Chondrocyte (in vitro differentiated cells): ENCODE measurements at regions not wholly inside any gene's neighbourhood (a gene's known extent, or its start where the extent isn't known, plus 50 kb on each side); places are given as distances from the start of the nearest gene placed in this dataset.
"Not testable (repeated sequence)": the region's sequence is repeated elsewhere in the genome, so short reads cannot be mapped to it uniquely, and the experiment has no call there.

Experiments used
- DNase-seq: peaks from one replicate; pipeline ENCODE4 v3.0.0; 2021; ENCODE audit warnings: mixed read lengths, low spot score
- H3K27ac Mint-ChIP-seq: one replicate; pipeline ENCODE4 v1.8.0; 2021; ENCODE audit warnings: mild to moderate bottlenecking, moderate library complexity, mixed read lengths; ENCODE audit not compliant: unreplicated experiment
- H3K27me3 Mint-ChIP-seq: 2 replicates; pipeline ENCODE4 v1.8.0; 2021; ENCODE audit warnings: low read depth, mixed read lengths
- H3K36me3 Mint-ChIP-seq: 2 replicates; pipeline ENCODE4 v1.8.0; 2021; ENCODE audit warnings: low read depth, mixed read lengths
- H3K4me1 Mint-ChIP-seq: 2 replicates; pipeline ENCODE4 v1.8.0; 2021; ENCODE audit warnings: low read depth, mild to moderate bottlenecking, mixed read lengths
- H3K4me3 Mint-ChIP-seq: one replicate; pipeline ENCODE4 v1.8.0; 2021; ENCODE audit warnings: mild to moderate bottlenecking, moderate library complexity, mixed read lengths; ENCODE audit not compliant: unreplicated experiment
- H3K9me3 Mint-ChIP-seq: 2 replicates; pipeline ENCODE4 v1.8.0; 2021; ENCODE audit warnings: low read depth, mixed read lengths
- TF ChIP-seq, protein P1 (sequence below): fragments of 200-600 bp; sonication (generic); IDR thresholded peaks from 2 replicates; pipeline ENCODE4 v1.5.0; 2021; ENCODE audit warnings: antibody characterized with exemption, mild to moderate bottlenecking, moderate library complexity

DNA sequence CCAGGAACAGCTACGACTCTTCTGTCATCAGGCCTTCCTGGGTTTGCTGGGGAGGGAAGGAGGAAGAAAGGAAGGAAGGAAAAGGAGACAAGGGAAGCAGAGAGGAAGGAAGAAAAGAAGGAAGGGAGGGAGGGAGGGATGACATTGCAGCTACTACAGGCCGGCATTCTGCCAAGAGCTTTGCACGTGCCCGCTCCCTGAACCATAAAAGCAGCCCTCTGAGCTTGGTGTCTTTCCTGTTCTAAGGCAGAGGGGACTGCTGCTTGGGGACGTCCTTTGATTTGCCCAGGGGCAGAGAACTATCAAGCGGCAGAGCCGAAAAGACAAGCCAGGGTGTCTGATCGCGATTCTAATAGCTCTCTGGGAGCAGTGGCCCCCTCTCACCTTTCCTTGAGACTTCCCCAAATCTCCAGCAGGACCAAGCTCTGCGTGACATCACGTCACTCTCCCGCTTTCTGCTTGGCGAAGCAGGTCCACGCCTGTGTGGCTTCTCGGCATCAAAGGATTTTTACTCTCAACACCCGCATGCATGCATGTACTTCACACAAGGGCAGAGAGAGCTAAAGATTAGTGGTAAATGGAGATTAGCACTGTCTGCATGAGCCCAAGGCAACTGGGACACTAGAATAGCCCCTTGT lies 167.8 kb upstream of the AUTS2 start:
- DNase-seq = no peak
- H3K27ac Mint-ChIP-seq = no peak overlapping the region
- peaks cover 7% of the 10 kb centered on the region for H3K4me1 Mint-ChIP-seq
- H3K36me3 Mint-ChIP-seq = peaks cover 2% of the 10 kb centered on the region
- peaks cover 23% of the 10 kb centered on the region for H3K27me3 Mint-ChIP-seq
- H3K4me3 Mint-ChIP-seq = no peak overlapping the region
- TF ChIP-seq, protein P1, sequence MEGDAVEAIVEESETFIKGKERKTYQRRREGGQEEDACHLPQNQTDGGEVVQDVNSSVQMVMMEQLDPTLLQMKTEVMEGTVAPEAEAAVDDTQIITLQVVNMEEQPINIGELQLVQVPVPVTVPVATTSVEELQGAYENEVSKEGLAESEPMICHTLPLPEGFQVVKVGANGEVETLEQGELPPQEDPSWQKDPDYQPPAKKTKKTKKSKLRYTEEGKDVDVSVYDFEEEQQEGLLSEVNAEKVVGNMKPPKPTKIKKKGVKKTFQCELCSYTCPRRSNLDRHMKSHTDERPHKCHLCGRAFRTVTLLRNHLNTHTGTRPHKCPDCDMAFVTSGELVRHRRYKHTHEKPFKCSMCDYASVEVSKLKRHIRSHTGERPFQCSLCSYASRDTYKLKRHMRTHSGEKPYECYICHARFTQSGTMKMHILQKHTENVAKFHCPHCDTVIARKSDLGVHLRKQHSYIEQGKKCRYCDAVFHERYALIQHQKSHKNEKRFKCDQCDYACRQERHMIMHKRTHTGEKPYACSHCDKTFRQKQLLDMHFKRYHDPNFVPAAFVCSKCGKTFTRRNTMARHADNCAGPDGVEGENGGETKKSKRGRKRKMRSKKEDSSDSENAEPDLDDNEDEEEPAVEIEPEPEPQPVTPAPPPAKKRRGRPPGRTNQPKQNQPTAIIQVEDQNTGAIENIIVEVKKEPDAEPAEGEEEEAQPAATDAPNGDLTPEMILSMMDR = no peak
- no peaks in the 10 kb centered on the region for H3K9me3 Mint-ChIP-seq

DNA sequence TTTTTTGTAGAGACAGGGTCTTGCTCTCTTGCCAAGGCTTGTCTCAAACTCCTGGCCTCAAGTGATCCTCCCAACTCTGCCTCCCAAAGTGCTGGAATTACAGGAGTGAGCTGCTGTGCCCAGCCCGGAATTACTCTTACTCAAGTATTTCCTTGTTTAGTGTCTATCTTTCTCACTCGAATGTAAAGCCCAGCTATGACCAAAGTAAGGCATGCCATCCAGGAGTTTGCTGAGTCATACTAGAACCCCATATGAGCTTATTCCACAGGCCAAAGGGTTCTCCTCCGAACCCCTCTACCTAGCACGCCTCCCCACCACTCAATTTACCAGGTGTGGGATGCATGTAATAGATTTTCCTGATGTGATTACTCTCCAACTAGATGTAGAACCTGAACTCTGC lies 166.6 kb upstream of the AUTS2 start:
- H3K36me3 Mint-ChIP-seq = peaks cover 2% of the 10 kb centered on the region
- no peaks in the 10 kb centered on the region for H3K9me3 Mint-ChIP-seq
- H3K4me1 Mint-ChIP-seq = peaks cover 7% of the 10 kb centered on the region
- no peak overlapping the region for H3K27ac Mint-ChIP-seq
- H3K4me3 Mint-ChIP-seq = no peak overlapping the region
- TF ChIP-seq, protein P1 = no peak
- no peak for DNase-seq
- H3K27me3 Mint-ChIP-seq = peaks cover 24% of the 10 kb centered on the region

DNA sequence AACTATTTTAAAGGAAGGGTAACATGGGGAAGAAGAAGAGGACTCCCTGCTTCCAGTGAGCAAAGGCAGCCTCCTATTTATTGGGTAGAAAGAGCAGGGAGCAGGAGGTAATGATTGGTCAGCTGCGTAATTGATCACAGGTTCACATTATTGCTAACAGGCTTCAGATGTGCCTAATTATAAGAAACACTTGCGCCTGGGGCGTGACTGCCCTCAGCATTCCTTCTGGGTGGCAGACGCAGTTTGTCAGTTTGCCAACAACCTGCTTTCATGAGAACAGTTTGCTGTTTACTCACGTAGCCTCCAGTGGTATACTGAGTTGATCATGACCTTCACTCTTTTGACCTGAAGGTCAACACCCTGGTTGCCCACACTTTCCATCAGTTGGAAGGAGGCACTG lies 166.0 kb upstream of the AUTS2 start:
- H3K9me3 Mint-ChIP-seq, DNase-seq: not testable (repeated sequence)
- H3K27me3 Mint-ChIP-seq = peaks cover 20% of the 10 kb centered on the region

DNA sequence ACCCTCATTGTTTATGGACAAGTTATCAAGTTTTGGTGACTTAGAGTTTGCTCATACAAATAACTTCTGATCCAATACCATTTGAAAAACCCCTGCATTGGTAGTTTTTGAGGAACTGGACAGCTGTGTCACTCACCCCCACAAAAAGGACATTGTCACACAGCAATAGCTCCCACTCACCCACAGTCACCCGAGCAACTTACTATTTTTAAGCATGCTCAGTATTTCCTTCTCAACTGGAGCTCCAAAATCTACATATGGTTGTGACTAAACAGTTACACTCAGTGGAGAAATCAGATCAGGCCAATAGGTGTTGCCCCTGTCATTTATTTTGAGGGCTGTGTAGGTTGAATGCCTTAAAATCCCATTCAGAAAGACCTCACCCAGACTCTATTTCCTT lies 165.2 kb upstream of the AUTS2 start:
- DNase-seq = no peak
- TF ChIP-seq, protein P1 = no peak
- peaks cover 20% of the 10 kb centered on the region for H3K27me3 Mint-ChIP-seq
- H3K4me1 Mint-ChIP-seq = peaks cover 7% of the 10 kb centered on the region
- H3K36me3 Mint-ChIP-seq = peaks cover 2% of the 10 kb centered on the region
- H3K9me3 Mint-ChIP-seq = no peaks in the 10 kb centered on the region
- no peak overlapping the region for H3K4me3 Mint-ChIP-seq
- H3K27ac Mint-ChIP-seq = no peak overlapping the region

More for the DNA sequence above, 166.0 kb upstream of the AUTS2 start:
- H3K4me3 Mint-ChIP-seq, H3K4me1 Mint-ChIP-seq, H3K27ac Mint-ChIP-seq, H3K36me3 Mint-ChIP-seq: not testable (repeated sequence)

DNA sequence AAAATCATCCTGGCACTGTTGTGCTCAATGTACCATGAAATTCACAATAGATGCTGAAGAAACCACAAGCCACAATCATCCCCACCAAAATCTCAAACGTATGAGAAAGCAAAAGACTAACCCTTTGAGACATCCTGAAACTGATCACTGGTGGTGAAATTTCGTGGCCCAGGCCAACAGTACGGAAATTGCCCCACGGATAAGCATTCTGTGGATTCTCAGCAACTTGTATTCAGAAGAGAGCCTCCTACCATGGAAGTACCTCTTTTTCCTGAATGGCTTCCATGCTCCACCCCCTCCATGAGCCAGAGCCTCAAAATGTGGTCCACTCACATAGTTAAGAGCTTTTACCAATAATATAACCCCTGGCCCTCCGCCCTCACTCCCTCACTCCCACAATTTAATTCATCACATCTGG lies 163.9 kb upstream of the AUTS2 start:
- DNase-seq = no peak
- Mint-ChIP-seq H3K36me3 (peaks cover 2% of the 10 kb centered on the region), H3K9me3 (no peaks in the 10 kb centered on the region), H3K27me3 (peaks cover 18% of the 10 kb centered on the region), H3K4me1 (peaks cover 7% of the 10 kb centered on the region), H3K27ac (no peak overlapping the region), H3K4me3 (no peak overlapping the region)
- TF ChIP-seq, protein P1 = no peak

DNA sequence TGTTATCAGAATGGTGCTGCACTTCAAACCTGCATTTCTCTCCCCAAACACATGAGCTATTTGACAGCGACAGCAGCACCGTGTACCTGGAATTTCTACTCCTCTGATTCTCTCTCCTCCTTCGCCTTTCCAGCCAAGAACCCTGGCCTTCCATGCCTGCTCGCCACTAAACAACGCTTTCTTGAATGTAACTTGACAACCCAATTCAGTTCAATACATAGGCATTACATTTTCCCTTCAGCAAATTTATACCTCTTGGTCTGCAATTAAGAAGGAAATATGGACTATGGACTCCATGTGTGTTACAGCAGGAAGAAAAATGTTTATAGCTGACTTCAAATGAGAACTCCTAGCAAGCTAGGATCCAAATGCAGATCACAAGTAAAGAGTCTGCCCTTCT lies 162.6 kb upstream of the AUTS2 start:
- H3K9me3 Mint-ChIP-seq = no peaks in the 10 kb centered on the region
- peaks cover 2% of the 10 kb centered on the region for H3K36me3 Mint-ChIP-seq
- peaks cover 19% of the 10 kb centered on the region for H3K27me3 Mint-ChIP-seq
- TF ChIP-seq, protein P1 = no peak
- H3K27ac Mint-ChIP-seq = no peak overlapping the region
- no peaks in the 10 kb centered on the region for H3K4me1 Mint-ChIP-seq
- no peak overlapping the region for H3K4me3 Mint-ChIP-seq
- no peak for DNase-seq
